ENCODE measurements at regions not wholly inside any gene's neighbourhood (a gene's known extent, or its start where the extent isn't known, plus 50 kb on each side); places are given as distances from the start of the nearest gene placed in this dataset.

DNA sequence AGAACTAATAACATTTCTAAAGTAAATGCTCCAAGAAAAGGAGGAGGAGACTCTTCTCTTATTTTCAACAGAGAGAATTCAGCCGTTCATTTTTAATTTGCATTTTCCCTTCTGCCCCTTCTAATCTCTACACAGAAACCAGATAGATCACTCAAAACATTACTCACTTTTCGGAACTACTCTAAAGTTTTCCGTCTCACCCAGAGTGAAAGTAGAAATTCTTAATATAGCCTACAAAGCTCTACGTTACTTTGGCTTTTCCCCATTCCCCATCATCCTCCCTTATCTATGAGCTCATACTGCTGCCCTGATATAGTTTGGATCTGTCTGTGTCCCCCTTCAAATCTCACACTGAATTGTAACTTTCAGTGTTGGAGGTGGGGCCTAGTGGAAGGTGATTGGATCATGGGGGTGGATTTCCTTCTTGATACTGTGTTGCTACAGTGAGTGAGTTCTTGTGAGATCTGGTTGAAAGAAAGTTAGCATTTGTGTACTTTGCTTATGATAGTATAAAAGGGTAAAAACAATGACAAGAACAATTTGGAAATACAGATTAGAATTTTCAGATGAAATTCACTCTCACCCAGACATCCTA, 188.2 kb downstream of the AMY1C start:
- FAIRE-seq, result no peak
- no peak for TF ChIP-seq POU2F2 (IDR thresholded peaks at IDR 0.05; ENCODE audit: low read depth, low read length)
- TF ChIP-seq SPI1 (IDR thresholded peaks at IDR 0.05; ENCODE audit: low read depth, low read length), result no peak
- TF ChIP-seq POLR2AphosphoS5 (IDR thresholded peaks at IDR 0.05; ENCODE audit: low read depth, low read length), result no peak
- TF ChIP-seq PAX5 (IDR thresholded peaks at IDR 0.05; ENCODE audit: insufficient read depth, low read length, severe bottlenecking), result no peak
- TF ChIP-seq TAF1 (IDR thresholded peaks at IDR 0.05; ENCODE audit: low read depth, low read length), result no peak
- TF ChIP-seq POLR2A (IDR thresholded peaks at IDR 0.05; ENCODE audit: low read depth, low read length), result no peak
- no peak for DNase-seq (ENCODE audit: insufficient read length, low spot score)

DNA sequence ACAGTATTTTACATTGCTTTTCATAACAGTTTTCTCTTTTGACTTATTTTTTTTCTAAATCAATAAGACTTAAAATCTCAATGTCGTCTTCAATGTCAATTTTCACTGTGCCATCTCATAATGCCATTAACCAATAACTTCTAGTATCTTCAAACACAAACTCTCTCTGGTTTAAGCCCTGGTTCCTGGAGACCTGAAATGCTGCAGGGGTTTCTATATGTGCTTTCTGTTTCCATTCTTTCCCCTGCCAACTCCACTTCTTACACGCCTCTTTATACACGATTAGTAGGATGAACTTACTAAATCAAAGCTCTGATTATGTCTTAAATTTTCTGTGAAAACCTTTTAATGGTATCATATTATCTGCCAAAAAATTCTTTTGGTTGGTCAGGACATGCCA, 191.4 kb downstream of the AMY1C start:
- FAIRE-seq (no peak), DNase-seq (ENCODE audit: insufficient read length, low spot score) (no peak)
- no peak for TF ChIP-seq PAX5 (IDR thresholded peaks at IDR 0.05; ENCODE audit: insufficient read depth, low read length, severe bottlenecking)
- TF ChIP-seq SPI1 (IDR thresholded peaks at IDR 0.05; ENCODE audit: low read depth, low read length), result no peak

DNA sequence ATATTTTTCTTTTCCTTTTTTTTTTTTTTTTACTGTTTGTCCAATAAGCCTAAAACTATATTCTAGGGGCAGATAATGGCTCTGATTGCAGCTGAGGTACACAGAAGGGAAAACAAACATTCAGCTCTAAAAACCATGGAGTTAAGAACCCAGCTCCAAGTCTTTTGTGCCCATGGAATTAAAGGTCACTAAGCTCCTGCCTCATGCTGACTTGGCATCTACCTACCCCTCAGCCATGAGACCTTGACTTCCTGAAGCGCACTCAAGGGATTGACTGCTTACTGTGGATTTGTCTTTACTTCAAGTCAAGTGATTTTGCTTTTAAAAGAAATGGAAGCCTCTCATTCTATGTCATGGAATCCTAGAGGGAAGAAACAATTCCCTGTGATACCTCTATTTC, 192.3 kb downstream of the AMY1C start:
- TF ChIP-seq POU2F2 (IDR thresholded peaks at IDR 0.05; ENCODE audit: low read depth, low read length) (no peak), SPI1 (IDR thresholded peaks at IDR 0.05; ENCODE audit: low read depth, low read length) (no peak), POLR2AphosphoS5 (IDR thresholded peaks at IDR 0.05; ENCODE audit: low read depth, low read length) (no peak), TAF1 (IDR thresholded peaks at IDR 0.05; ENCODE audit: low read depth, low read length) (no peak), POLR2A (IDR thresholded peaks at IDR 0.05; ENCODE audit: low read depth, low read length) (no peak), PAX5 (IDR thresholded peaks at IDR 0.05; ENCODE audit: insufficient read depth, low read length, severe bottlenecking) (no peak)
- DNase-seq (ENCODE audit: insufficient read length, low spot score) (no peak), FAIRE-seq (no peak)

DNA sequence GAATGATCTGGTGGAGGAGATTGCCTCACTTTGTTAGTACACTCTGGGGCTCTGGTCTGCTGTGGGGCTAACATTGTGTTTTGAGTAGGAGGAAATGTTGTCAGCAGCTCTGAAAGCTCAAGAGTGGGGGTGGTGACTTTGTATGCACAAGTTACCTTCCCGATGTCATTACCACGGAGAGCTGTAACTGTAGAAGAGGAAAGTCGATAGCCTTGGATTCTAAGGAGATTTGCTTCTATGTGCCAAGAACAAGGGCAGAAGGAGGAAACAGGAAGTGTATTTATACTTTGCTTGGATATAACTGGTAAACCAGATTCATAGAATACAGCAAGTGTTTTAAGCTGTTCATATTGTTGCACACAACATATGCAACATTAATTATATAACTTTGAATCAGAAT, 196.1 kb downstream of the AMY1C start:
- TF ChIP-seq POLR2AphosphoS5 (IDR thresholded peaks at IDR 0.05; ENCODE audit: low read depth, low read length), result no peak
- no peak for FAIRE-seq
- DNase-seq (ENCODE audit: insufficient read length, low spot score), result no peak

DNA sequence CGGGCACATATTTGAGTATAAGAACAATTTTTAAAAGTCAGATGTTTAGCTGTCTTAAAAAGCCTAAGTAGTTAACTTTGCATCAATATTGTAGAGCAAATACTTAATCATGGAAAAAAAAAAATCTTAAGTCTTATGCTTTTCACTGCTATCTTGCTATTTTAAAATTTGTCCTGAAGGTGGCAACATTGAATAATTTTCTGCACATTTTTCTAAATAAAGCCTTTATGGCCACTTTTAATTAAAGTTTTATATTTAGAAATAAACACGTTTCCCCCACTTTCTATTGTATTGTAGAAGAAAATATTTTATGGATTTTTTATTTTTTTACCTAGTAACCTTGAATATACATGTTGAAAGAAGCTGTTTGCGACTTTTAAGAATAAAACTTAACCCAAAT, 198.8 kb downstream of the AMY1C start:
- FAIRE-seq, result no peak
- TF ChIP-seq POLR2AphosphoS5 (IDR thresholded peaks at IDR 0.05; ENCODE audit: low read depth, low read length) (no peak), SPI1 (IDR thresholded peaks at IDR 0.05; ENCODE audit: low read depth, low read length) (no peak), PAX5 (IDR thresholded peaks at IDR 0.05; ENCODE audit: insufficient read depth, low read length, severe bottlenecking) (no peak), TAF1 (IDR thresholded peaks at IDR 0.05; ENCODE audit: low read depth, low read length) (no peak), POU2F2 (IDR thresholded peaks at IDR 0.05; ENCODE audit: low read depth, low read length) (no peak), POLR2A (IDR thresholded peaks at IDR 0.05; ENCODE audit: low read depth, low read length) (no peak)
- DNase-seq (ENCODE audit: insufficient read length, low spot score), result no peak

DNA sequence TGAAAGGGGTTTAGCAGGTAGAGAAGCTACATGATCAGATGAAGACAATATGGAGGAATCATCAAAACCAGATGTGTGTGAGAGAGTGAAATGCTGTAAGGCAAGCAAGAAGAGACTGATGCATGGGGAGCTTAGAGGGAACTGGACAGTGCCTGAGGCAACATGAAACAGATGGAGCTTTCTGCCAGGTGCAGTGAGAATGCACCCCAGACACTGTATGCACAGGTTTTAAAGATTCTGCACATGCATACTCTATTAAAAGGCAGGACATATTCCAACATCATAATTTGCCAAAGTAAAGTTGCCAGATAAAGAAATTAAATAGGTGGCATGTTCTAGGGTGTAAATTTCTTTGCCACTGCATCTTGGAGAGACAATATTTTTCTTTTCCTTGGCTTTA, 200.1 kb downstream of the AMY1C start:
- TF ChIP-seq POLR2A (IDR thresholded peaks at IDR 0.05; ENCODE audit: low read depth, low read length) (no peak), POLR2AphosphoS5 (IDR thresholded peaks at IDR 0.05; ENCODE audit: low read depth, low read length) (no peak), SPI1 (IDR thresholded peaks at IDR 0.05; ENCODE audit: low read depth, low read length) (no peak), POU2F2 (IDR thresholded peaks at IDR 0.05; ENCODE audit: low read depth, low read length) (no peak), TAF1 (IDR thresholded peaks at IDR 0.05; ENCODE audit: low read depth, low read length) (no peak), PAX5 (IDR thresholded peaks at IDR 0.05; ENCODE audit: insufficient read depth, low read length, severe bottlenecking) (no peak)
- DNase-seq (ENCODE audit: insufficient read length, low spot score) (no peak), FAIRE-seq (no peak)

DNA sequence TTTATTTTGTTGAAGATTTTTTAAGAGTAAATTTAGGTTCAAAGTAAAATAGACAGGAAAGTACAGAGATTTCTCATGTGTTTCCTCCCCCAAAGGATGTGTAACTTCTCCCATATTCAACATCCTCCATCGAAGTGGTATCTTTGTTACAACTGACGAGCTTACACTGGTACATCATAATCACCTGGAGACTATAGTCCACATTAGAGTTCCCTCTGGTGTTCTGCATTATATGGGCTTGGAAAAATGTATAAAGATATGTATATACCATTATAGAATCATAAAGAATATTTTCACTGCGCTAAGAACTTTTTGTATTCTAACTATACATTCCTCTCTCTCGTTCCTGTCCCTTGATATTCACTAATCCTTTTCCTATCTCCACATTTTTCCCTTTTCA, 203.7 kb downstream of the AMY1C start:
- DNase-seq (ENCODE audit: insufficient read length, low spot score) (no peak), FAIRE-seq (no peak)
- no peak for TF ChIP-seq TAF1 (IDR thresholded peaks at IDR 0.05; ENCODE audit: low read depth, low read length)
- TF ChIP-seq POU2F2 (IDR thresholded peaks at IDR 0.05; ENCODE audit: low read depth, low read length), result no peak
- TF ChIP-seq POLR2A (IDR thresholded peaks at IDR 0.05; ENCODE audit: low read depth, low read length), result no peak
- TF ChIP-seq SPI1 (IDR thresholded peaks at IDR 0.05; ENCODE audit: low read depth, low read length), result no peak
- no peak for TF ChIP-seq PAX5 (IDR thresholded peaks at IDR 0.05; ENCODE audit: insufficient read depth, low read length, severe bottlenecking)
- no peak for TF ChIP-seq POLR2AphosphoS5 (IDR thresholded peaks at IDR 0.05; ENCODE audit: low read depth, low read length)

DNA sequence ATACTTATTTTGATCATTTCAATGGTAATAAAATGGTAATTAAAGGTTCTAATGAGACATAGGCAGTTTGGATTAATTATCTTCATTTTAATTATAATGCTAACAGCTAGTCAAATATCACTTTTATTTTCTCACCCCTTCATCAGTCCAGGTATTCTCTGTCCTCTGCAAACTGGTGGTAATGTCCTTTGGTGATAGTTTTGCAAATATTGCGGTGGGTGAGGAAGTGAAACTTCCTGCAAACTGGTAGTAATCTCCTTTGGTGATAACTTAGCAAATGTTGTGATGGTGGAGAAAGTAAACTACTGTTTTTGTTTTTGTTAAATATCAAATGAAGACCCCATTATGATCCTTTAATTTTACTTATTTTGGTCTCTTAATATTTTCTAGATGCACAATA, 209.0 kb downstream of the AMY1C start:
- TF ChIP-seq SPI1 (IDR thresholded peaks at IDR 0.05; ENCODE audit: low read depth, low read length) (peak; percentile 90), POU2F2 (IDR thresholded peaks at IDR 0.05; ENCODE audit: low read depth, low read length) (no peak)
- FAIRE-seq (no peak), DNase-seq (ENCODE audit: insufficient read length, low spot score) (no peak)

DNA sequence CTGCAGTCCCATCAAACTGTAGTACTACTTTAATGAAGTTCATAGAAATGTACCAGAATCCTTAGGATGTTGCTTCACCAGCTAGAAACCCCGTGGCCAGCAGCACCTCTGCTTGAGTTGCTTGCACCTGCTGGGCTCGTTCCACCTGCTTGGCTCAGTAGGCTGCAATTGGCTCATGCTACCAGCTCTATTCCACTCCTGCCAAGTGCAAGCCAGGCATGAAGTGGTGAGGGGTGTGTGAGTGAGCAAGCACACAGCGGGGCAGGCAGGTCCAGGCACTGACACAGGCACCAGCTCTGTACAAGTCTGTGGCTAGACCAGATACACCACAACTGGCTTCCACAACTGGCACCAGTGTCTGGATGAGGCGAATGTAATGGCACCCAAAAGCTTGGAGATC, 209.9 kb downstream of the AMY1C start:
- TF ChIP-seq SPI1 (IDR thresholded peaks at IDR 0.05; ENCODE audit: low read depth, low read length), result no peak
- TF ChIP-seq POLR2AphosphoS5 (IDR thresholded peaks at IDR 0.05; ENCODE audit: low read depth, low read length), result no peak
- no peak for TF ChIP-seq PAX5 (IDR thresholded peaks at IDR 0.05; ENCODE audit: insufficient read depth, low read length, severe bottlenecking)
- TF ChIP-seq POU2F2 (IDR thresholded peaks at IDR 0.05; ENCODE audit: low read depth, low read length), result no peak
- TF ChIP-seq POLR2A (IDR thresholded peaks at IDR 0.05; ENCODE audit: low read depth, low read length), result no peak
- no peak for TF ChIP-seq TAF1 (IDR thresholded peaks at IDR 0.05; ENCODE audit: low read depth, low read length)
- FAIRE-seq (no peak), DNase-seq (ENCODE audit: insufficient read length, low spot score) (no peak)

DNA sequence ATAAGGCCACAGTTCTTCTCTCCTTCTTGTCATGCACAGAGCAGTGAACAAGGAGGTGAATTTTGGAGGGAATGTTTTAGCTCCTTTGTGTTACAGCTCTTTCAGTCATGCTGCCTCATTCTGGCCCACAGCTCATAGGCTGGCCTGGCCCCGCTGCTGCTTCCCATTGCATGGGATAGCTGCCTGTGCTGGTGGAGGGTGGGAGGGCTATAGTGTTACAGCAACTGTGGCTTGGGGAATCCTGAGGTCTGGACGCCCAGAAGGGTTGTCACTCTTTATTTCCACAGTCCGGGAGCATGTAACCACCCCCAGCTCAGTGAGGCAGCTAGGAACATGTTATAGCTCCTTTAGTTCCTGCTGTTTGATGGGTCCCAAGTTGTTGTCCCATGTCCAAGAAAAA, 210.3 kb downstream of the AMY1C start:
- DNase-seq (ENCODE audit: insufficient read length, low spot score) (no peak), FAIRE-seq (no peak)
- TF ChIP-seq SPI1 (IDR thresholded peaks at IDR 0.05; ENCODE audit: low read depth, low read length), result no peak
- no peak for TF ChIP-seq TAF1 (IDR thresholded peaks at IDR 0.05; ENCODE audit: low read depth, low read length)
- no peak for TF ChIP-seq POLR2AphosphoS5 (IDR thresholded peaks at IDR 0.05; ENCODE audit: low read depth, low read length)
- no peak for TF ChIP-seq POU2F2 (IDR thresholded peaks at IDR 0.05; ENCODE audit: low read depth, low read length)
- TF ChIP-seq PAX5 (IDR thresholded peaks at IDR 0.05; ENCODE audit: insufficient read depth, low read length, severe bottlenecking), result no peak
- no peak for TF ChIP-seq POLR2A (IDR thresholded peaks at IDR 0.05; ENCODE audit: low read depth, low read length)
